Sigmoid colon (tissue), 6 donors: ENCODE measurements at regions not wholly inside any gene's neighbourhood (a gene's known extent, or its start where the extent isn't known, plus 50 kb on each side); places are given as distances from the start of the nearest gene placed in this dataset.
"Not testable (repeated sequence)": the region's sequence is repeated elsewhere in the genome, so short reads cannot be mapped to it uniquely, and the experiment has no call there.

ENCODE experiments used
- DNase-seq: peaks from one replicate; pipeline ENCODE4 v3.0.0-alpha.2; 2019
- H3K27ac ChIP-seq, 4 donors: fragments of 200-600 bp; sonication (generic); one replicate each; pipeline ENCODE4 v1.5.1; 2016 to 2019; ENCODE audit warnings: mild to moderate bottlenecking in 1 of 4
- H3K27me3 ChIP-seq, 3 donors: fragments of 200-600 bp; sonication (generic); one replicate each; pipeline ENCODE4 v1.5.1; 2019; ENCODE audit warnings: mild to moderate bottlenecking in 1 of 3
- H3K36me3 ChIP-seq, 4 donors: fragments of 200-600 bp; sonication (generic); one replicate each; pipeline ENCODE4 v1.5.1; 2016 to 2019
- H3K4me1 ChIP-seq, 4 donors: fragments of 200-600 bp; sonication (generic); one replicate each; pipeline ENCODE4 v1.5.1; 2017 to 2019
- H3K4me3 ChIP-seq, 4 donors: fragments of 200-600 bp; sonication (generic); one replicate each; pipeline ENCODE4 v1.5.1; 2017 to 2019; ENCODE audit warnings: mild to moderate bottlenecking in 2 of 4, moderate library complexity in 1 of 4
- H3K9me3 ChIP-seq, 4 donors: fragments of 200-600 bp in 3 of 4; sonication (generic) in 3 of 4; one replicate each; pipeline versions ENCODE4 v1.5.1 to v1.6.1; 2013 to 2019
- CTCF ChIP-seq, 4 experiments: fragments of 450-650 bp in 3 of 4; fragments of 200-600 bp in 1 of 4; IDR thresholded peaks; one replicate each; pipeline ENCODE4 v1.5.1; 2016 to 2019; ENCODE audit warnings: antibody characterized with exemption in 4 of 4, mild to moderate bottlenecking in 3 of 4, moderate library complexity in 2 of 4
- EP300 ChIP-seq, 4 donors: sonication (generic); formaldehyde crosslinking; IDR thresholded peaks; one replicate each; pipeline ENCODE4 v1.6.1; 2017; ENCODE audit warnings: antibody characterized with exemption in 4 of 4
- POLR2A ChIP-seq, 2 donors: fragments of 450-650 bp; IDR thresholded peaks; one replicate each; pipeline ENCODE4 v1.6.1; 2016; ENCODE audit warnings: antibody characterized with exemption in 2 of 2, mild to moderate bottlenecking in 2 of 2, moderate library complexity in 2 of 2
- POLR2AphosphoS5 ChIP-seq, 4 donors: sonication (generic); formaldehyde crosslinking; IDR thresholded peaks; one replicate each; pipeline ENCODE4 v1.6.1; 2017; ENCODE audit warnings: antibody characterized with exemption in 4 of 4
- WGBS, 2 donors: extraction: QIAGEN DNeasy Blood & Tissue Kit; methylation state at CpG; one replicate each; pipeline ENCODE4 v1.1.7; 2013; 5-methylcytosine and 5-hydroxymethylcytosine counted together
- intact Hi-C: fragments of 100-400 bp; cut with DNase I; formaldehyde crosslinking; loops from one replicate; pipeline ENCODE4 v1.15.1; 2023
- donor health status: healthy with polysubstance abuse.
- donor health status: healthy.

- Histone ChIP-seq H3K4me1 (no peaks in the 10 kb centered on the region), H3K36me3 (no peaks in the 10 kb centered on the region), H3K4me3 (no peak overlapping the region), H3K27ac (no peak overlapping the region), H3K9me3 (no peaks in the 10 kb centered on the region), H3K27me3 (no peaks in the 10 kb centered on the region)
- 87 to 98% methylated on average over 1 of the region's 1 CpG for WGBS, 2 donors
- intact Hi-C loops = no loop called here
- no peak for DNase-seq
- TF ChIP-seq CTCF (IDR thresholded peaks at IDR 0.05) = no peak
- TF ChIP-seq EP300 (IDR thresholded peaks at IDR 0.05) = no peak
- no peak for TF ChIP-seq POLR2AphosphoS5 (IDR thresholded peaks at IDR 0.05)
- TF ChIP-seq POLR2A (IDR thresholded peaks at IDR 0.05) = no peak
Measured at GRCh38 chr5:98186128-98186527, 587.3 kb upstream of the RGMB start.

DNA sequence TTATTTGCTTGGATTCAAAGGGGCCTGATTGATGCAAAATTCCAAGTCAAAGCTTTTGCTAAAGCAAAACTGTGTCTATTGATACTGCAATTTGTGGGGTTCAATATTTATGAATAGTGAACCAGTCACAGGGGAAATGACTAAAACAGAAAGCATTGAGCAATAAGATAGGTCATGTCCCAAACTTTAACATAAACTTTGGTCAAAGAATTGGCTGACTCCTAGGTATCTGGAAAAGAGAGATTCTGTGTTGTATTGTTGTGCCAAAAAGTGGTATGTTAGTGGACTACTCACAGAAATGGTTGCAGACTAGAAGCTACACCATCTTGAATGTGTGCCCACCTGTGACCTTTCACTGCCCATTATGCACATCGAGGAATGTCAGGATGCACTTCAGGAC lies 585.5 kb upstream of the RGMB start:
- Histone ChIP-seq H3K9me3 (no peaks in the 10 kb centered on the region), H3K4me3 (no peak overlapping the region), H3K4me1 (no peaks in the 10 kb centered on the region), H3K27me3 (no peaks in the 10 kb centered on the region), H3K36me3 (no peaks in the 10 kb centered on the region), H3K27ac (no peak overlapping the region)
- intact Hi-C loops = no loop called here
- no peak for DNase-seq
- 87 to 95% methylated on average over 1 of the region's 1 CpG for WGBS, 2 donors
- TF ChIP-seq CTCF (IDR thresholded peaks at IDR 0.05) (no peak), EP300 (IDR thresholded peaks at IDR 0.05) (no peak)

- H3K36me3 ChIP-seq, H3K9me3 ChIP-seq, H3K4me3 ChIP-seq, H3K27me3 ChIP-seq, intact Hi-C loops, H3K4me1 ChIP-seq, DNase-seq, H3K27ac ChIP-seq: not testable (repeated sequence)
- 95% methylated on average over 2 of the region's 4 CpGs for whole genome bisulfite sequencing, 2 donors
Measured at GRCh38 chr5:98190344-98190743, 583.1 kb upstream of the RGMB start.

- no peak for DNase-seq
- Histone ChIP-seq H3K36me3 (no peaks in the 10 kb centered on the region), H3K4me1 (no peaks in the 10 kb centered on the region), H3K4me3 (no peak overlapping the region), H3K9me3 (no peaks in the 10 kb centered on the region), H3K27ac (no peak overlapping the region), H3K27me3 (no peaks in the 10 kb centered on the region)
- intact Hi-C loops = no loop called here
- no peak for TF ChIP-seq CTCF (IDR thresholded peaks at IDR 0.05)
- TF ChIP-seq POLR2AphosphoS5 (IDR thresholded peaks at IDR 0.05) = no peak
- TF ChIP-seq EP300 (IDR thresholded peaks at IDR 0.05) = no peak
- TF ChIP-seq POLR2A (IDR thresholded peaks at IDR 0.05) = no peak
- 24 to 63% methylated on average over 3 of the region's 3 CpGs for WGBS, 2 donors
Measured at GRCh38 chr5:98193921-98194760, 579.3 kb upstream of the RGMB start.

GRCh38 chr5:98200726-98201541 lies 572.5 kb upstream of the RGMB start:
- DNase-seq = no peak
- 71 to 81% methylated on average over 9 of the region's 9 CpGs for WGBS, 2 donors
- H3K4me1 ChIP-seq = no peaks in the 10 kb centered on the region
- intact Hi-C loops = no loop called here
- H3K36me3 ChIP-seq = no peaks in the 10 kb centered on the region
- no peaks in the 10 kb centered on the region for H3K27me3 ChIP-seq
- TF ChIP-seq EP300 (IDR thresholded peaks at IDR 0.05) (no peak), POLR2A (IDR thresholded peaks at IDR 0.05) (no peak), POLR2AphosphoS5 (IDR thresholded peaks at IDR 0.05) (no peak), CTCF (IDR thresholded peaks at IDR 0.05) (no peak)
- no peaks in the 10 kb centered on the region for H3K9me3 ChIP-seq
- H3K27ac ChIP-seq = no peak overlapping the region
- H3K4me3 ChIP-seq = no peak overlapping the region
